GM21390 (cell line): ENCODE measurements at regions not wholly inside any gene's neighbourhood (a gene's known extent, or its start where the extent isn't known, plus 50 kb on each side); places are given as distances from the start of the nearest gene placed in this dataset.
"Not testable (repeated sequence)": the region's sequence is repeated elsewhere in the genome, so short reads cannot be mapped to it uniquely, and the experiment has no call there.

ENCODE experiments used
- ATAC-seq: cut with Tn5 transposase; IDR thresholded peaks from one replicate; pipeline ENCODE4 v1.9.1; 2021; ENCODE audit not compliant: unreplicated experiment

- ATAC-seq: no peak
Observed at GRCh38 chr3:164306042-164306441, 772.3 kb downstream of the SI start.

GRCh38 chr3:164303894-164304293 lies 774.4 kb downstream of the SI start:
- ATAC-seq: no peak

GRCh38 chr3:164302622-164303021 lies 775.7 kb downstream of the SI start:
- ATAC-seq: no peak

DNA sequence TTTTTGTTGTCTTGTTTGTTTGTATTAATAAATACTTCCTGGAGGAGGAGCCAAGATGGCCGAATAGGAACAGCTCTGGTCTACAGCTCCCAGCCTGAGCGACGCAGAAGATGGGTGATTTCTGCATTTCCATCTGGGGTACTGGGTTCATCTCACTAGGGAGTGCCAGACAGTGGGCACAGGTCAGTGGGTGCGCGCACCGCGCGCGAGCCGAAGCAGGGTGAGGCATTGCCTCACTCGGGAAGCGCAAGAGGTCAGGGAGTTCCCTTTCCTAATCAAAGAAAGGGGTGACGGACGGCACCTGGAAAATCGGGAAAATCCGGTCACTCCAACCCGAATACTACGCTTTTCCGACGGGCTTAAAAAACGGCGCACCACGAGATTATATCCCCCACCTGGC lies 786.8 kb downstream of the SI start:
- ATAC-seq: not testable (repeated sequence)

- no peak for ATAC-seq
Observed at GRCh38 chr3:164278550-164278949, 799.7 kb downstream of the SI start.

DNA sequence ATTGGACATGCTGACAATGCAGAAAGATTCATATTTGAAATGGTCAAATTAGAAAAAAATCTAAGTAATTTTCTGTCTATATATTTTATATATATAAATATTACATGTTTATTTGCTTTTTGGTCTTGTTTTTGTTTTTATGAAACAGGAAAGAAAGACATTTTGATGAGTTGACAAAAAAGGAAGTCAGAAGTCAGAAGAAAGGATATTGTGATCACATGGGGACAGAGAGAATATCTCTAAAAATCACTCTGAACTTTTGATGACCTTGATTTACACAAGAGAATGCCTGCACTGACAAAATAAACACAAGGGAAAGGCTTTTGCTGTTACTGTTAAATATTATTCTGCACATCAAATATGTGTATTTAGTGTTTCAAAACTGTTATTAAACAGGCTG lies 811.2 kb downstream of the SI start:
- no peak for ATAC-seq

- ATAC-seq: no peak
Observed at GRCh38 chr3:164250923-164251322, 827.4 kb downstream of the SI start.

DNA sequence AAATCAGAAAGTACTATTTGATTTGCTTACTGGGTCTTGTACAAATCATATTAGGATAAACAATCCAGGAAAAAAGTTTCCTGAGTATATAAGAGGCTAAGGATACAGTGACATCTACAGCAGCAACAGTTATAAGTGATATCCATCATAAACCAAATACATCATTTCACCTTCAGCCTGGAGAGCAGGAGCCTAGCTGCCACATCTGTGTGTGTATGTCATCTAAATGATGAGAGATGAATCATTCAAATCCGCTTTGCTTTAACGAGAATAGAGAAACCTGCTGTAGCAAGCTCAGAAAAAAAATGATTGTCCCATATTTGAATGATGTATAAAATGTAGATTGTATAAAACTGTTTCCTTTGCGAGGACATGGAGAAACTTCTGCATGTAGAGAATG lies 841.4 kb downstream of the SI start:
- ATAC-seq: no peak

DNA sequence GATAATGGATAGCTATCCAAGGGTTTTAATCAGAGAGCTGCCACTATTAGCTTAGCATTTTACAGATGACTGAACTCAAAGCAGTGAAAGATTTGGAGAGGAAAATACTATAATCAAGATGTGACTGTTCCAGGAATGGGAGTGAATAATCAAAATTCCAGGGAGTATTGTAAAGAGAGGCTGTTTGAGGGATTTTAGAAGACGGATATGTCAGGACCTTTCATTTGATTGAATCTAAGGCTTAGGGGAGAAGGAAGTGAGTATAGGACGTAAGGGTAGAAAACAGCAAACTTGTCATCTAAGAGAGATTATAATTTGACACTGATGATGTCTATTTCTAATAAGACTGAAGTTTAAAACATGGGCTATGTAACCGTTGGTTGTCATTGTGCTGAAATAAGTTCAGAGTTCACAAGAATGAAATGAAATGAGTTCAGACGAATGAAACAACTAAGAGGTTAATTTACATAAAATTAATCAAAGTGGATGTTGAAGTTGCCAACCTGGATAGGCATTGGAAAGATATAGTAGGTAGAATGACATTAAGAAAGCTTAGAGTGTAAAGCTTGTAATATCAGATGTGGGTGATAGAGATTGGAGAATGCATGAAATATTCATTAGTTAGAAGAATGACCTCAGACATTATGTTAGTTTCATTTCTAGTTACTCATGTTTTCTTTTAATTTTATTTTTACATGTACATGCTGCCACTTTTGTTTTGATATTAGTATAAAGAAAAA lies 842.8 kb downstream of the SI start:
- ATAC-seq: no peak

DNA sequence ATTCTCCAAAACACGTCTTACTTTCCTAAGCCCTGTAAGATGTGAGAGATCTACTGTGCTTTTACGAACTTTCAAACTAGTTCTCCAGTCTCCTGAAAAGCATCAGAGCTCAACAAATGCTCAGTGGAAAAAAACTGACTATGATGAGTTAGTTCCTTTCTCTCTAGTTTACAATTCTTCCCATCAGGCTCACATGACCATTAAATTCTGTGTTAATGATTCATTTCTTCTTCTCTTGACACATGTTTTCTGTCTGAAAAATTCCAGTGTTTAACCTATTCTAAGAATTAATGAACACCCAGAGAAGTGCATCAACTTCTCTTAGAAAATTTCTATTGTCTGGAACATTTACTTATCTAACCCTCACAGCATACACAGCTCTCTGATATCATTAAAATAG lies 844.3 kb downstream of the SI start:
- no peak for ATAC-seq

DNA sequence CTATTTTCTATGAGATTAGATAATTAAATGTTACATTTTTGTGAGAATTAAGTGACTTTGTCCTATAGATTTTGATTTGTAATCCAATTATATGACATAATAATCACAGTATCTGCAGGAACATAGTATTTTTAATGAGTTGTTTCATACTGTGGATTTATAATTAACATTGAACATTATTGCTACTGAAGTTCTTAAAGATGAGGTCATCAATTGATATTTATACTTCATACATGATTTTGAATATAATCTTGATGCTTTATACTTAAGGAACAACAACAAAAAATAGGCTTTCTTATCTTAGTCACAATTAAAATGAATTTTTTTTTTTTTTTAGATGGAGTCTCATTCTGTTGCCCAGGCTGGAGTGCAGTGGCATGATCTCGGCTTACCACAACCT lies 846.6 kb downstream of the SI start:
- no peak for ATAC-seq

- ATAC-seq: no peak
Observed at GRCh38 chr3:164230385-164231094, 847.8 kb downstream of the SI start.

- ATAC-seq: no peak
Observed at GRCh38 chr3:164224126-164224525, 854.2 kb downstream of the SI start.

- no peak for ATAC-seq
Observed at GRCh38 chr3:164222197-164222596, 856.1 kb downstream of the SI start.

DNA sequence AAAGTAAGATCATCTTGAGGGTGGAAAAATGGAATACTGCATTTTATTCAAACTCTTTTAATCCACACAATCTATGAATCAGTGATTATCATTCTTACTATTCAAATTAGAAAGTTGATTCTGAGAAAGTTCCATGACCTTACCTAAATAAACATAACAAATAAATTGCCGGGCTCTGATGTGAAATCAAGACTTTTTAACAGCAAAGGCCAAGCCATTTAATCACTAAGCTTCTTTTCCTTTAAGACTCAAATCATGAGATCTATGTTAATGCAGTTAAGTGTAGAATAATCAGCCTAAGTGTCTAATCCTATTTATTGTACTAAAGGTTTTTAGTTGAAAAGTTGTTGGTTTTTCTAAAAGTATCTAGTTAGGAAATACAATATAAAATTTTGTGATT lies 857.0 kb downstream of the SI start:
- no peak for ATAC-seq

DNA sequence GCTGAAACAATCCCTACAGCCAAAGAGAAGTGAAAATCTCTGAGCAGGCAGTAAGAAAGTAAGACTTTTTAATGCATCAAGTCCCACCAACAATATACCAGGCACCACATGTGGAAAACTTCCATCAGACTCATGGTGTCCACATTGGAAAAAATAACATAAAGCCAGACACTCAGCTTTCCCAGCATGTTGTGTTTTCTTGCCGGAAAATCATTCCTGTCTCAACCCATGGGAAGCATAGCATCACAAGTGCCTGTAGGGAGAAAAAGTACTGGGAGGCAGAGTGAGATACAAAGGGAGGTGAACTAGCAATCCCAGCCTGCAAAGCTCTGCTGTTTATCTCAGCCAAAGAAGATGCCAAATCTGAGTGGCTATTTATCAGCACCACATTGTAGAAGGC lies 868.9 kb downstream of the SI start:
- ATAC-seq: no peak

- no peak for ATAC-seq
Observed at GRCh38 chr3:164208821-164209220, 869.5 kb downstream of the SI start.

GRCh38 chr3:164208048-164208447 lies 870.2 kb downstream of the SI start:
- ATAC-seq: no peak

DNA sequence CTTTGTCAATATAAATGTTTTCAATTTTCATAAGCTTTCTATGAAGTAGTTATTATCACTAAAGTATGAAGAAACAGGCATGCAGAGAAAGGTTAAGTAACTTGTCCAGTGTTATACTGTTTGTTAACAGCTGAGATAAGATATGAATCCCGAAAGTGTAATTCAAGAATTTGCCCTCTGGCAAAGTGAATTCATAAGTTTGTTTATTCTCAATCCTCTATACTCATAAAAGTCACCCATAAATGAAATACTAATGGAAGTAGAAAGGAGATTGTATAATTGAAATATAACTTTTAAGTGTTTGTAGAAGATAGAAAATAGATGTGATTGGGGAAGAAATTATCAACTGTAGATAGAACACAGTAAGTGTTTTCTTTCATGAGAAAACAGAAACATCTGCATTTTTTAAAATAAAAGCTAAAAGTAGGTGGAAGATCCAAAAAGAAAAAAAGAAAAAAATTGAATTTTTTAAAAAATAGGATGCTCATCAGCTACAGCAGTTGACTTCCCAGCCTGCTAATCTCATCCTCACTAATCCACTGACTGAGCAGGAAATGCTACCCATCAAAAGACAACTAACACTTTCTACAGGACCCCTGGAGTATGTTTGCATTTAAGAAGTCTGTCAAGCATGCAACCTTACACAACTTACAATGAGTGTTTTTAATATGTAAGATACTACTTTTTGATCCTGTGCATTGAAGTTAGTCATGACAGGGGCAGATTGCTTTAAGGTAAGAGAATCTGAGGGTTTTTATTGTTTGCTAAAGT lies 878.1 kb downstream of the SI start:
- no peak for ATAC-seq

DNA sequence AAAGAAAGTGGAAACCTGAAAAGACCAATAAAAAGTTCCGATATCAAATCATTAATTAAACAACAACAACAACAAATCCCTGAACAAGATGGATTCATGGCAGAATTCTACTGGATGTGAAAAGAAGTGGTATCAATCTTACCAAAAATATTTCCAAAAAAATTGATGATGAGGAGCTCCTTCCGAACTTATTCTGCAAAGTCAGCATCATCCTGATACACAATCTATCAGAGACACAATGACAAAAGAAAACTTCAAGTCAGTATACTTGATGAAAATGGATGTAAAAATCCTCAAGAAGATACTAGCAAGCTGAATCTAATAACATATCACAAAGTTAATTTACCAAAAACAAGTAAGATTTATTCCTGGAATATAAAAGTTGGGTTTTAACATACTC lies 881.8 kb downstream of the SI start:
- no peak for ATAC-seq

DNA sequence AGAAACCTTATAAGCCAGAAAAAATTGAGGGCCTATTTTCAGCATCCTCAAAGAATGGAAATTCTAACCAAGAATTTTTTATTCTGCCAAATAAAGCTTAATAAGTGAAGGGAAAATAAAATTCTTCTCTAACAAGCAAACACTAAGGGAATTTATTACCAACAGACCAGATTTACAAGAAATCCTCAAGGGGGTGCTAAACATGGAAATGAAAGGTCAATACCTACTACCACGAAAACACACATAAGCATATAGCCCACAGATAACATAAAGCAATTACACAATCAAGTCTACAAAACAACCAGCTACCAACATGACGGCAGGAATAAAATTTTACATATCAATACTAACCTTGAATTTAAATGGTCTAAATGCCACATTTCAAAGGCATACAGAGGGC lies 883.5 kb downstream of the SI start:
- ATAC-seq: no peak

GRCh38 chr3:164192974-164193373 lies 885.3 kb downstream of the SI start:
- ATAC-seq: no peak
